CD8-positive, alpha-beta memory T cell (primary cell): ENCODE measurements at regions not wholly inside any gene's neighbourhood (a gene's known extent, or its start where the extent isn't known, plus 50 kb on each side); places are given as distances from the start of the nearest gene placed in this dataset.

Experiments used
- CTCF ChIA-PET: fragments of 350-600 bp; sonication (Branson Sonifier 250); formaldehyde crosslinking; loops from one replicate; lab custom pipeline; 2021; ENCODE audit warnings: antibody characterized with exemption; lab: Charles Lee
- POLR2A ChIA-PET: fragments of 350-600 bp; sonication (Branson Sonifier 250); formaldehyde crosslinking; loops from one replicate; lab custom pipeline; 2021; ENCODE audit warnings: antibody characterized with exemption; lab: Charles Lee
- DNase-seq, 5 donors: peaks; one replicate each; pipeline versions ENCODE4 v3.0.0 to v3.0.0-alpha.2; 2020 to 2022; ENCODE audit warnings: mixed read lengths in 1 of 5
- H3K27ac ChIP-seq: one replicate; pipeline ENCODE4 v1.7.0; 2013; ENCODE audit warnings: low read depth, mild to moderate bottlenecking, low read length, moderate library complexity
- H3K27me3 ChIP-seq: 2 replicates; pipeline ENCODE4 v1.7.0; 2013; ENCODE audit warnings: low read length, mild to moderate bottlenecking; ENCODE audit not compliant: insufficient read depth, poor library complexity, severe bottlenecking
- H3K36me3 ChIP-seq: 2 replicates; pipeline ENCODE4 v1.7.0; 2013; ENCODE audit warnings: mild to moderate bottlenecking, low read length, moderate library complexity; ENCODE audit not compliant: insufficient read depth
- H3K4me1 ChIP-seq: 2 replicates; pipeline ENCODE4 v1.7.0; 2013; ENCODE audit warnings: mild to moderate bottlenecking, low read length, moderate library complexity; ENCODE audit not compliant: insufficient read depth
- H3K4me3 ChIP-seq: 2 replicates; pipeline ENCODE4 v1.7.0; 2013; ENCODE audit warnings: mild to moderate bottlenecking, low read length
- H3K9me3 ChIP-seq: 2 replicates; pipeline ENCODE4 v1.7.0; 2013; ENCODE audit warnings: mild to moderate bottlenecking, low read length
- H3K27ac Mint-ChIP-seq, 8 donors: one replicate each; pipeline ENCODE4 v1.8.0; 2020 to 2021; ENCODE audit warnings: mixed read lengths in 8 of 8, mild to moderate bottlenecking in 6 of 8, inconsistent platforms in 3 of 8, moderate library complexity in 3 of 8
- H3K27me3 Mint-ChIP-seq, 2 donors: one replicate each; pipeline ENCODE4 v1.8.0; 2020 to 2021; ENCODE audit warnings: mixed read lengths in 2 of 2, mild to moderate bottlenecking in 1 of 2, moderate library complexity in 1 of 2
- H3K36me3 Mint-ChIP-seq, 3 donors: one replicate each; pipeline ENCODE4 v1.8.0; 2020 to 2021; ENCODE audit warnings: mixed read lengths in 3 of 3, inconsistent platforms in 1 of 3, mild to moderate bottlenecking in 1 of 3
- H3K4me1 Mint-ChIP-seq, 3 donors: one replicate each; pipeline ENCODE4 v1.8.0; 2020 to 2021; ENCODE audit warnings: mixed read lengths in 3 of 3, inconsistent platforms in 1 of 3, mild to moderate bottlenecking in 1 of 3
- H3K4me3 Mint-ChIP-seq, 7 donors: one replicate each; pipeline ENCODE4 v1.8.0; 2020 to 2021; ENCODE audit warnings: mixed read lengths in 7 of 7, mild to moderate bottlenecking in 6 of 7, moderate library complexity in 4 of 7, inconsistent platforms in 2 of 7
- H3K9me3 Mint-ChIP-seq, 5 donors: one replicate each; pipeline ENCODE4 v1.8.0; 2020 to 2022; ENCODE audit warnings: mixed read lengths in 5 of 5, mild to moderate bottlenecking in 3 of 5, moderate library complexity in 2 of 5, inconsistent platforms in 1 of 5

GRCh38 chr6:5946701-5947100, 60.0 kb downstream of the NRN1 start:
- H3K9me3 Mint-ChIP-seq = peaks cover 7 to 12% (median 10%) of the 10 kb centered on the region in 5 donors
- H3K27me3 Mint-ChIP-seq = peaks cover 5 to 16% of the 10 kb centered on the region in 2 donors
- Histone ChIP-seq H3K9me3 (peaks cover 3% of the 10 kb centered on the region), H3K27ac (no peak overlapping the region), H3K4me3 (no peak overlapping the region), H3K4me1 (no peaks in the 10 kb centered on the region), H3K27me3 (no peaks in the 10 kb centered on the region), H3K36me3 (no peaks in the 10 kb centered on the region)
- DNase-seq = no peak
- CTCF ChIA-PET = no interaction called here
- no peak overlapping the region for H3K27ac Mint-ChIP-seq
- no peaks in the 10 kb centered on the region for H3K4me1 Mint-ChIP-seq
- peaks cover 0 to 15% (median 4%) of the 10 kb centered on the region in 3 donors for H3K36me3 Mint-ChIP-seq
- POLR2A ChIA-PET = no interaction called here
- H3K4me3 Mint-ChIP-seq = no peak overlapping the region

GRCh38 chr6:5946181-5946580, 60.5 kb downstream of the NRN1 start:
- Histone ChIP-seq H3K4me3 (no peak overlapping the region), H3K27ac (no peak overlapping the region), H3K9me3 (peaks cover 3% of the 10 kb centered on the region), H3K4me1 (no peaks in the 10 kb centered on the region), H3K36me3 (no peaks in the 10 kb centered on the region), H3K27me3 (no peaks in the 10 kb centered on the region)
- Mint-ChIP-seq H3K4me3 (no peak overlapping the region), H3K27ac (no peak overlapping the region), H3K36me3 (peaks cover 0 to 18% (median 4%) of the 10 kb centered on the region in 3 donors), H3K4me1 (no peaks in the 10 kb centered on the region), H3K27me3 (peaks cover 7 to 16% of the 10 kb centered on the region in 2 donors), H3K9me3 (peaks cover 7 to 12% (median 10%) of the 10 kb centered on the region in 5 donors)
- CTCF ChIA-PET = no interaction called here
- POLR2A ChIA-PET = no interaction called here
- no peak for DNase-seq

- Mint-ChIP-seq H3K27me3 (peaks cover 11 to 15% of the 10 kb centered on the region in 2 donors), H3K27ac (no peak overlapping the region), H3K4me3 (no peak overlapping the region), H3K4me1 (no peaks in the 10 kb centered on the region), H3K9me3 (peaks cover 7 to 12% (median 10%) of the 10 kb centered on the region in 5 donors), H3K36me3 (peaks cover 0 to 18% (median 4%) of the 10 kb centered on the region in 3 donors)
- DNase-seq = no peak
- ChIA-PET CTCF (no interaction called here), POLR2A (no interaction called here)
- Histone ChIP-seq H3K4me3 (no peak overlapping the region), H3K27me3 (no peaks in the 10 kb centered on the region), H3K4me1 (no peaks in the 10 kb centered on the region), H3K36me3 (no peaks in the 10 kb centered on the region), H3K27ac (no peak overlapping the region), H3K9me3 (peaks cover 3% of the 10 kb centered on the region)
Measured at GRCh38 chr6:5943591-5943990, 63.1 kb downstream of the NRN1 start.

- Histone ChIP-seq H3K4me1 (no peaks in the 10 kb centered on the region), H3K9me3 (peaks cover 3% of the 10 kb centered on the region), H3K27me3 (no peaks in the 10 kb centered on the region), H3K36me3 (no peaks in the 10 kb centered on the region), H3K27ac (no peak overlapping the region), H3K4me3 (no peak overlapping the region)
- ChIA-PET CTCF (no interaction called here), POLR2A (no interaction called here)
- no peak overlapping the region for H3K4me3 Mint-ChIP-seq
- H3K36me3 Mint-ChIP-seq = peaks cover 0 to 18% (median 4%) of the 10 kb centered on the region in 3 donors
- H3K9me3 Mint-ChIP-seq = peaks cover 7 to 12% (median 10%) of the 10 kb centered on the region in 5 donors
- H3K27me3 Mint-ChIP-seq = peaks cover 9 to 11% of the 10 kb centered on the region in 2 donors
- no peak for DNase-seq
- no peaks in the 10 kb centered on the region for H3K4me1 Mint-ChIP-seq
- H3K27ac Mint-ChIP-seq = peak overlapping the region in 1 of 8 donors; percentile 68
Measured at GRCh38 chr6:5942591-5942990, 64.1 kb downstream of the NRN1 start.

GRCh38 chr6:5941188-5941587, 65.5 kb downstream of the NRN1 start:
- Histone ChIP-seq H3K27ac (no peak overlapping the region), H3K4me1 (no peaks in the 10 kb centered on the region), H3K4me3 (no peak overlapping the region), H3K9me3 (peaks cover 3% of the 10 kb centered on the region), H3K36me3 (no peaks in the 10 kb centered on the region), H3K27me3 (no peaks in the 10 kb centered on the region)
- H3K36me3 Mint-ChIP-seq = peaks cover 0 to 18% (median 4%) of the 10 kb centered on the region in 3 donors
- CTCF ChIA-PET = no interaction called here
- peaks cover 7 to 12% (median 10%) of the 10 kb centered on the region in 5 donors for H3K9me3 Mint-ChIP-seq
- H3K4me3 Mint-ChIP-seq = no peak overlapping the region
- H3K27me3 Mint-ChIP-seq = peaks cover 12 to 18% of the 10 kb centered on the region in 2 donors
- H3K4me1 Mint-ChIP-seq = no peaks in the 10 kb centered on the region
- POLR2A ChIA-PET = no interaction called here
- no peak for DNase-seq
- H3K27ac Mint-ChIP-seq = no peak overlapping the region

- H3K27me3 ChIP-seq = no peaks in the 10 kb centered on the region
- CTCF ChIA-PET = no interaction called here
- no peaks in the 10 kb centered on the region for H3K9me3 ChIP-seq
- Mint-ChIP-seq H3K4me1 (no peaks in the 10 kb centered on the region), H3K9me3 (peaks cover 7 to 11% (median 8%) of the 10 kb centered on the region in 5 donors), H3K27ac (no peak overlapping the region), H3K36me3 (peaks cover 0 to 14% (median 4%) of the 10 kb centered on the region in 3 donors), H3K4me3 (no peak overlapping the region), H3K27me3 (peaks cover 19 to 39% of the 10 kb centered on the region in 2 donors)
- H3K4me1 ChIP-seq = no peaks in the 10 kb centered on the region
- DNase-seq = no peak
- POLR2A ChIA-PET = no interaction called here
- no peaks in the 10 kb centered on the region for H3K36me3 ChIP-seq
- no peak overlapping the region for H3K4me3 ChIP-seq
- H3K27ac ChIP-seq = no peak overlapping the region
Measured at GRCh38 chr6:5938934-5939333, 67.8 kb downstream of the NRN1 start.

- POLR2A ChIA-PET = no interaction called here
- H3K27ac ChIP-seq = no peak overlapping the region
- no peaks in the 10 kb centered on the region for H3K27me3 ChIP-seq
- peaks cover under 1 to 4% (median 1%) of the 10 kb centered on the region in 5 donors for H3K9me3 Mint-ChIP-seq
- H3K4me3 Mint-ChIP-seq = no peak overlapping the region
- peaks cover 0 to 8% (median under 1%) of the 10 kb centered on the region in 3 donors for H3K36me3 Mint-ChIP-seq
- H3K27me3 Mint-ChIP-seq = peaks cover 24 to 44% of the 10 kb centered on the region in 2 donors
- no peak for DNase-seq
- H3K27ac Mint-ChIP-seq = no peak overlapping the region
- no peaks in the 10 kb centered on the region for H3K4me1 ChIP-seq
- no peaks in the 10 kb centered on the region for H3K4me1 Mint-ChIP-seq
- no peaks in the 10 kb centered on the region for H3K9me3 ChIP-seq
- CTCF ChIA-PET = no interaction called here
- no peak overlapping the region for H3K4me3 ChIP-seq
- no peaks in the 10 kb centered on the region for H3K36me3 ChIP-seq
Measured at GRCh38 chr6:5937936-5938706, 68.6 kb downstream of the NRN1 start.

GRCh38 chr6:5937169-5937909, 69.4 kb downstream of the NRN1 start:
- peaks cover 0 to 5% (median 0%) of the 10 kb centered on the region in 5 donors for H3K9me3 Mint-ChIP-seq
- H3K4me1 ChIP-seq = no peaks in the 10 kb centered on the region
- no peaks in the 10 kb centered on the region for H3K4me1 Mint-ChIP-seq
- H3K27ac Mint-ChIP-seq = peak overlapping the region in 1 of 8 donors; percentile 4
- H3K4me3 Mint-ChIP-seq = no peak overlapping the region
- H3K27me3 Mint-ChIP-seq = peaks cover 26 to 52% of the 10 kb centered on the region in 2 donors
- H3K27me3 ChIP-seq = no peaks in the 10 kb centered on the region
- no peaks in the 10 kb centered on the region for H3K9me3 ChIP-seq
- no peaks in the 10 kb centered on the region for H3K36me3 ChIP-seq
- no peak overlapping the region for H3K27ac ChIP-seq
- CTCF ChIA-PET = no interaction called here
- no peak for DNase-seq
- POLR2A ChIA-PET = no interaction called here
- no peak overlapping the region for H3K4me3 ChIP-seq
- peaks cover 0 to 6% (median 0%) of the 10 kb centered on the region in 3 donors for H3K36me3 Mint-ChIP-seq
